GM21381 (cell line): ENCODE measurements at regions not wholly inside any gene's neighbourhood (a gene's known extent, or its start where the extent isn't known, plus 50 kb on each side); places are given as distances from the start of the nearest gene placed in this dataset.

ENCODE experiments used
- ATAC-seq: cut with Tn5 transposase; IDR thresholded peaks from one replicate; pipeline ENCODE4 v1.9.1; 2021; ENCODE audit warnings: mild to moderate bottlenecking, moderate library complexity; ENCODE audit not compliant: unreplicated experiment

DNA sequence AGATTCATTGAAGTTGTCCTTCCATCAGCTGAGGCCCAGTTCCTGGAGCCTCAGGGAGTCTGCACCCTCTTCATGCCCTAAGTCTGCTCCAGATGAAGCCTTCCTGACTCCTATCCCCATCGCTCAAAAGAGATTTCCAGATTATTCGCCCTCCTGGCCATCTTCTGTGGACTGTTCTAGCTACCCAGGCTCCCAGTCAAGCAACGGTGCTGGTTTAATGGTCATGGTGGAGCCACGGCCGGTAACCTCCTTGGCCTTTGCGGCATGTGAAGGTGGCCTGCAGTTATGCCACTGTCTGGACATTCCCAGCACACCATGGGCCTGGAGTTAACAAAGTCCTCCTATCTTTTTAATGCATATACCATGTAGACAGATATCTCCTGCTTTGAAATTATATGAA lies 140.1 kb upstream of the ASB18 start:
- ATAC-seq, result no peak

DNA sequence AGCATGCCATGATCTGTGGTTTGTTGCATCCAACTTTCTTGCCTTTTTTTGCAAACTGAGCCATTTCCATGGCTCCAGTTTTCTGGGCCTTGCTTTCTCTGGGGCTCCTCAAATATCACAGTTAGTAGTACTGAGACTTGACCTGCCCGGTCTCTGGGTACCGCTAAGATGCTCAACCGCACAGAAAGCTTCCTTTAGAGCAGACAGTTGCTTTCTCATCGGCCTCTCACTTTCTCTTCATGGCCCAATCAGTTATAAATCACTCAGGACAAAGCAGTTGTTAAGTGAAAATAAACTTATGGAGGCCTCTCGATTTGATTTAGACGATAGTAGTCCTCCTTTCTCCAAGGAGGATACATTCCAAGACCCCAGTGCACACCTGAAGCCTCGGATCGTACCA lies 141.2 kb upstream of the ASB18 start:
- no peak for ATAC-seq

DNA sequence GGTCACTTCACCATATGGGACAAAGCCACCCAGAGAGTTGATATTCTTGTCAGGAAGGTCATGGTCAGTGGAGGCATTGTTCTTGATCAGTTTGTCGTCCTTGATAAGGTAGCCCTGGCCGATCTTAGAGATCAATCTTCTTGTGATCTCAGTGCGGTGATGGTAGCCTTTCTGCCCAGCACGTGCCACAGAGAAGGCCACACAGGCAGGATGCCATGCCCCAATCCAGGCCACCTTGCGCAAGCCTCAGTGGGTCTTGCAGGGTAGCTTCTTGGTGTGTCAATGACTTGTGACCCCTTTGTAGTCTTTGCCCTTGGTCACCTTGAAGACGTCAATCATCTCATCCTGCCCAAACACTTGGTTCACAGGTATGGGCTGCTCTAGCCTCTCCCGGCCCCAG lies 143.9 kb upstream of the ASB18 start:
- no peak for ATAC-seq

GRCh38 chr2:236408786-236409185 lies 144.6 kb upstream of the ASB18 start:
- no peak for ATAC-seq

DNA sequence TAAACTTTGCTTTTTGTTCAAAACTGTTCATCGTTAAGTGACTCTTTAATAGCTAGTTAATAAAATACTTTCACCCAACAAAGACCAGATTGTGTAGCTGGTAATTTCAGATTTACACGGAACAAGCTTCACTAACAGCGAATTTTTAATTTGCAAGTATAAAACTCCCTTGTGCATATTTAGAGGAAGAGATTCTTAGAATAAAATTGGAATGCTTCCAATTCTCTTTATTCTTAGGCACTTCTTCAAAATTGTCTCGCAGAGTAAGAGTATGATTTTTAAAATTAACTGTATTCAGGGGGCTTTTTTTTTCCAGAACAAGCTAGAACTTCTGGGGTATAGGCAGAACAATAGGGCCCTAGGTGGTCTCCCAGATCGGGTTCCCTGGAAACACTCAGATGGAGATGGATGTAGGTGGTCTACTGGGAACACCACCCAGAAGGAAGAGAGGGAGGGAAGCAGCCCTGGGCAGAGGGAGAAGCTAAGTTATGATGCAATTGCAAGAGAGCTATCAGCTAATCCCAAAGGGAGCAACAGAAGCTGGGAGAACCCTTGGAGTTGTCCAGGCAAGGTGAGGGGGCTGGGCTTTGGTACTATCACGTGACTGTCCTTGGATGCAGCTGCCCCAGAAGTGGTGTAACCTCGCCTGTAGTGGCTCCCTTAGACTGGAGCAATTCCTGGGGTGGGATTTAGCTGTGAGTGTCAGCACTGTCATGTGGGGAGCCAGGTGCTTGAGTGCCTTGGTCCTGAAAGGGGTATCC lies 151.7 kb upstream of the ASB18 start:
- ATAC-seq, result no peak

DNA sequence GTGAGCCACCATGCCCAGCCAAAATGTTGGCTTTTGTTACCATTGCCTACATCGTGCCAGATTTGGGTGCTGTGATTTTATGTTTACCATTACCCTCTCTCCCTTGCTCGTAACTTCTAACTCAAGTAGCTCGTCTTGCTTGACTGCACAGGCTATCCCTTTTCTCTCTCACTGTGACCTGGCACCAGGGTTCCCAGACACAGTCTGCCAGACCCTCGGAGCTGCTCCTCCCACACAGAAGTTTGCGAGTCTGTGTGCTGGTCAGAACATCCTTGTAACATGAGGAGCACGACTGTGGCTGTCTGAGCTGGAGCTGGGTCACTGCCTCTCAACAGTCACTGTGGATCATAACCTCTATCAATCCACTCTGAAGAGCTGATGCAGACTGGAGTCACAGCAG lies 152.5 kb upstream of the ACKR3 start:
- no peak for ATAC-seq

GRCh38 chr2:236430584-236430983 lies 139.0 kb upstream of the ACKR3 start:
- no peak for ATAC-seq

DNA sequence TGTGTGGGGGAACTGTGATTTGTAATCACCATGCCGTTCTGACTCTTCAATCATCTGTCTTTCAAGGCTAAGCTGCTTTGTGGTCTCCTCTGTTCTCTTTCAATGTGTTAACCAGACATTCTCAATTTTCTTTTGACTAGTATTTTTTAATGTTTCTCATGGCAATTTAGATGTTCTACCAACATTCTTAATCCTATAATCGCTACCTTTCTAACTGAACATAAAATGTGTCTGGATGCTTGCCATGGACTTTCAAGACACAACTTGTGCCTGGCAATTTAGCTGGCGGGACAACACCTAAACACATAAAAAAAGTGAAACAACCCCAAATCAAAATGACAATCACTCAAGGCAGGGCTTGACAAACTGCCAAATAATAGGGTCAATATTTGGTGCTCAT lies 135.0 kb upstream of the ACKR3 start:
- ATAC-seq, result no peak

DNA sequence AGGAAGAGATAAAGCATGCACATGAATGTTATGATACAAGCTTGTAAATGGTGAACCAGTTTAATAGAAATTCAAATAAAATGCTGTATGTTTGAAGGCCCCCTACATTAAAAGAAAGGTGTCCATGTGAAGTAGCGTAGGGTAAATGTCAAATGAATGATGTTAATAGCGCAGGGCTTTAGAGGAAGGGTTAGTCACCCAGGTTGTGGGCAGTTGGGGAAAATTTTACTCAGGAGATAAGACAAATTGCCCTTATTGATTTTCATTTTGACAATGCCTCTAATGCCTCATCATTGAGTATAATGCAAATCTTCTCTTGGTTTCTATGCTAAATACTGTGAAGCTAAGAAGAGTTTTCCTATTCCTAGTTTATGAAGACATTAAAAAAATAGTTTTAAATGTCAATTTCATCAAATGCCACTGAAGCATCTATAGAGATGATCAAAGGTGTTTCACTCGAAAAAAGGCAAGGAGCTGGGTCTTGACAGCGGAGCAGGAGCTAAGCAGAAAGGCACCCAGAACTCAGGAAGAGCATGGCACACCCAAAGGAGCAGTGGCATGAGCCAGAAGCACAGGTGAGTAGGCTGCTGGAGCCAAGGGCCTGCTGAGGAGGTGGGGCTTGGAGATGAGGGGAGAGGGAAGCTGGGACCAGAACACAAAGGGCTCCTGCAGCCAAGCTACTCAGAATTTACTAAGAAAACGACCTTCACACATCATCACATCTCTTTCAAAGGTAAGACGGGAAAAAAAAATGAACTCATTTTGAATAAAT lies 129.3 kb upstream of the ACKR3 start:
- no peak for ATAC-seq

DNA sequence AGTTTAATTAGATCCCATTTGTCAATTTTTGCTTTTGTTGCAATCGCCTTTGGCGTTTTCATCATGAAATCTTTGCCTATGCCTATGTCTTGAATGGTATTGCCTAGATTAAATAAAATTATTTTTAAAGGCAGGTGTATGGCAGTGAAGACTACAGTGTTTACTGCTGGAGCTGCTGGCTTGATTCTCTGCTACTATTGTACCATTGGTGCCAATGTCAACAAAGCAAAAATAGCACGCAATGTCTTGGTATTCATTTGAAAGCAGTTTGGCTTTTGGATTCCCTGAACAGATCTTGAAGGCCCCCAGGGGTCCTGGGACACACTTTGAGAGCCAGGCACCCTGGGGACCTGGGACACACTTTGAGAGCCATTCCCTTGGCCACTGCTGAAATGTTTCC lies 125.4 kb upstream of the ACKR3 start:
- ATAC-seq, result no peak

DNA sequence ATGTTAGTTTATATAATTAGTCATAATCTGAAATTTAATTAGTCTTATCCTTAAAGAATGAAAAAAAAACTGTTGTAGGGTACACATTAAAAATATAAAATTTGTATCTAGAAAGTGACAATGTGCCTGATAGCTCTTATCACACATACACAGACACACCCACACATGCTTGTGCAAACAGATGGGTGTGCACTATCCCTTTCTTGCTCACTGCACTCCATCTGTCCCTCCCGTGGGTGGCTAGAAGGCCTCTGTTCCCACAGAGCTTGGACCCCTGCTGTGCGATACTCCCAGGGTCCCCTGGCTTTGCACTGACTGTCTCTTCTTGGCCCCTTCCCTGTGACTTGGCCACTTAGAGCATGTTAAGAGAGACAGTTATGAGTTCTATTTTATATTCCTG lies 123.9 kb upstream of the ACKR3 start:
- ATAC-seq, result no peak

GRCh38 chr2:236446521-236446920 lies 123.1 kb upstream of the ACKR3 start:
- ATAC-seq, result no peak

GRCh38 chr2:236449167-236449761 lies 120.4 kb upstream of the ACKR3 start:
- no peak for ATAC-seq

DNA sequence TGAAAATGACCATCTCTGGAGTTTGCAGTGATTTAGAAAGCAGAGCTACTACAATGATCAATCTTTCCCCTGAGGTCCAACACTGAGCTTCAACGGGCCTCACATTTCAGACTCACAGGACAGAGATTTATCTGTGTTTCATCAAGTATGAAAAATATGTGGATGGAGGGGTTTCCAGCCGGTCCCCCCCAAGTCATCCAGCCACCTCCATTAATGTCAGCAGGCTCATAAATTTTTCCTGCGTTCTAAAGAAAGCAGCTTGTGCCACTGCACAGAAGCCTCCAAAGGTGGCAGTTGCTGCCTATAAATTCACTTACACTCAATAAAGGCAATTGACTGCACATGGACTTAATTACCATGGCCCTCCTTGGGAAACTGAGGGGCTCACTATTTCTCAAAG lies 117.4 kb upstream of the ACKR3 start:
- no peak for ATAC-seq

GRCh38 chr2:236454076-236454475 lies 115.5 kb upstream of the ACKR3 start:
- ATAC-seq, result no peak

- ATAC-seq, result no peak
Observed at GRCh38 chr2:236459393-236459792, 110.2 kb upstream of the ACKR3 start.

DNA sequence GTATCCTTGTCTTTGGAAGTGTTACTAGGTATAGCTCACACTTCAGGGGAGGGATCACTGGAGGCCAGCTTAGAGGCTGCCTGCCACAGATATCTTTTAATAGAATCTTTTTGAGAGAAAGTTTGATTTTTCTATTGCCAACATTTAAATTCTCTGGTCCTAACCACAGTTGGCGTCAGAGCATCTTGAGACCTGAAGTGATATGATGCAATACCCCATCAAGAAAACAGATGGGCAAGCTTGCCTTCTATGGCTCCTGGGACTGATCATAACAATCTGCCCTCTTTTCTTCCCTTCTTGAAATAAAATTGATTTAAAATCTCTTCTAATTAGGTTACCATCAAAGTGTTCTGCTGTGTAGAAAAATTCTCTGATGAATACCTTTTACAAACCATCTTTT lies 105.5 kb upstream of the ACKR3 start:
- no peak for ATAC-seq

GRCh38 chr2:236472720-236473495 lies 96.7 kb upstream of the ACKR3 start:
- no peak for ATAC-seq

GRCh38 chr2:236473691-236474090 lies 95.9 kb upstream of the ACKR3 start:
- no peak for ATAC-seq

DNA sequence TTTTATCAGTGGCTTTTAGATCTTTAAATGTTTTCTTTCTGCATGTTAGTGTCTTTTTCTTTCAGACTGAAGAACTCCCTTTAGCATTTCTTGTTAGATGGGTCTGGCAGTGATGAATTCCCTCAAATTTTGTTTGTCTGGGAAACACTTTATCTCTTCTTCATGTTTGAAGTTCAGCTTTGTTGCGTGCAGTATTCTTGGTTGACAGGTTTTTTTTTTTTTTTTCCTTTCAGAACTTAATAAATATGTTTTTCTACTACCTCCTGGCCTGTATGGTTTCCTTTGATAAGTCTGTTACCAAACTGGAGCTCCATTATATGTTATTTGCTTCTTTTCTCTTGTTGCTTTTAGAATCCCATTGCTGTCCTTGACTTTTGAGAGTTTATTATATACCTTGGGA lies 89.8 kb upstream of the ACKR3 start:
- ATAC-seq, result no peak

DNA sequence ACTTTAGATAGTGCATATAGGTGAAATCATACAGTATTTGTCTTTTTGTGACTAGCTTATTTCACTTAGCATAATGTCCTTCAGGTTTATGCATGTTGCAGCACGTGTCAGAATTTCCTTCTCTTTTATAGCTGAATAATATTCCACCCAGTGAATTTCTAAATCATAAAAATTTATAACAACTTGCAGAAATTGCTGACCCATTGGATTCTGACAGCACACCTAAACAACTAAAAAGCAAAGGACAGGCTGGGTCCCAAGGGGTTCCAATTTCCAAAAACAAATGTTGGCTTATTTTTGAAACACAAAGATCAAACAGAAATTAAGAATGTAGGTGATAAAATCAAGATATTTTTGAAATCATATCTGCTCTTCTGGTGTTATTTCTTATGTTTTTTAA lies 86.5 kb upstream of the ACKR3 start:
- no peak for ATAC-seq
